GM18867 (cell line): ENCODE measurements at regions not wholly inside any gene's neighbourhood (a gene's known extent, or its start where the extent isn't known, plus 50 kb on each side); places are given as distances from the start of the nearest gene placed in this dataset.

Experiments used
- ATAC-seq: cut with Tn5 transposase; IDR thresholded peaks from one replicate; pipeline ENCODE4 v1.9.1; 2021; ENCODE audit warnings: mild to moderate bottlenecking, moderate library complexity; ENCODE audit not compliant: unreplicated experiment

- ATAC-seq = no peak
Measured at GRCh38 chr4:79034544-79034943, 95.3 kb upstream of the PAQR3 start.

GRCh38 chr4:79030973-79031372, 91.7 kb upstream of the PAQR3 start:
- ATAC-seq = no peak

- no peak for ATAC-seq
Measured at GRCh38 chr4:79027656-79028055, 88.4 kb upstream of the PAQR3 start.

GRCh38 chr4:79025170-79025569, 85.9 kb upstream of the PAQR3 start:
- no peak for ATAC-seq

GRCh38 chr4:79023799-79024770, 84.8 kb upstream of the PAQR3 start:
- ATAC-seq = no peak

- no peak for ATAC-seq
Measured at GRCh38 chr4:79022529-79022928, 83.3 kb upstream of the PAQR3 start.

- ATAC-seq = no peak
Measured at GRCh38 chr4:79017481-79017880, 78.2 kb upstream of the PAQR3 start.

- no peak for ATAC-seq
Measured at GRCh38 chr4:79016878-79017277, 77.6 kb upstream of the PAQR3 start.

- ATAC-seq = no peak
Measured at GRCh38 chr4:79015411-79015810, 76.2 kb upstream of the PAQR3 start.

GRCh38 chr4:79014230-79014629, 75.0 kb upstream of the PAQR3 start:
- ATAC-seq = no peak

GRCh38 chr4:79013756-79014155, 74.5 kb upstream of the PAQR3 start:
- ATAC-seq = no peak

GRCh38 chr4:78990938-78991810, 51.9 kb upstream of the PAQR3 start:
- no peak for ATAC-seq

- no peak for ATAC-seq
Measured at GRCh38 chr4:78989697-78990270, 50.5 kb upstream of the PAQR3 start.
